ENCODE measurements at regions not wholly inside any gene's neighbourhood (a gene's known extent, or its start where the extent isn't known, plus 50 kb on each side); places are given as distances from the start of the nearest gene placed in this dataset.

DNA sequence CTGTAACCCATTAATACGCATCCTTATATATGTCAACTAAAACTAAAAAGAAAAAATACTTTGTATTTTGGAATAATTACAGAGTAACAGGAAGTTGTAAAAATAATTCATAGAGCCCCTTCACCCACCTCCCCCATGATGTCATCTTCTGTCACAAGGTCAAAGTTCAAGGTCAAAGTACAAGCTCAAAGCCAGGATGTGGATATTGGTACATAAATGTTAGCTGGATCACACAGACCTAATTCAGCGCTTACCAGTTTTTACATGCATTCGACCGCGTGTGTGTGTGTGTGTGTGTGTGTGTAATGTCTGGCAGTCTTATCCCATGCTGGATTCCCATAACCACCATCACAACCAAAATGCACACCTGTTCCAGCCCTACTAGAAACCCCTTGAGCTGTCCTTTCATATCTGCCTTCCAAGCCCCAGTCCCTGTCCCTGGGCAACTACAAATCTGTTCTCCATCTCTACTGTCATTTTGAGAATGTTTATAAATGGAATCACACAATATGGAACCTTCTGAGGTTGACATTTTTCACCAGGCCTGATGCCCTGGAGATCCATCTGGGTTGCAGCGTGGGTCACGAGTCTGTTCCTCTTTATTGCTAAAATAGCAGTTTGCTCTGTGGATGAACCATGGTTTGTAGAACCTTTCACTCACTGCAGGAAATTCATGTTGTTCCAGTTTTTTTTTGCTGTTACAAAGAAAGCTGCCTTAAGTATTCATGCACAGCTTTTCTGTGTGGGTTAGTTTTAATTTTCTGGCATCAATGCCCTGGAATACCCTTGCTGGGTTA lies 153.6 kb upstream of the PITRM1 start:
- TF ChIP-seq, protein P1, sequence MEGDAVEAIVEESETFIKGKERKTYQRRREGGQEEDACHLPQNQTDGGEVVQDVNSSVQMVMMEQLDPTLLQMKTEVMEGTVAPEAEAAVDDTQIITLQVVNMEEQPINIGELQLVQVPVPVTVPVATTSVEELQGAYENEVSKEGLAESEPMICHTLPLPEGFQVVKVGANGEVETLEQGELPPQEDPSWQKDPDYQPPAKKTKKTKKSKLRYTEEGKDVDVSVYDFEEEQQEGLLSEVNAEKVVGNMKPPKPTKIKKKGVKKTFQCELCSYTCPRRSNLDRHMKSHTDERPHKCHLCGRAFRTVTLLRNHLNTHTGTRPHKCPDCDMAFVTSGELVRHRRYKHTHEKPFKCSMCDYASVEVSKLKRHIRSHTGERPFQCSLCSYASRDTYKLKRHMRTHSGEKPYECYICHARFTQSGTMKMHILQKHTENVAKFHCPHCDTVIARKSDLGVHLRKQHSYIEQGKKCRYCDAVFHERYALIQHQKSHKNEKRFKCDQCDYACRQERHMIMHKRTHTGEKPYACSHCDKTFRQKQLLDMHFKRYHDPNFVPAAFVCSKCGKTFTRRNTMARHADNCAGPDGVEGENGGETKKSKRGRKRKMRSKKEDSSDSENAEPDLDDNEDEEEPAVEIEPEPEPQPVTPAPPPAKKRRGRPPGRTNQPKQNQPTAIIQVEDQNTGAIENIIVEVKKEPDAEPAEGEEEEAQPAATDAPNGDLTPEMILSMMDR (IDR thresholded peaks at IDR 0.05): no peak
- no peak for TF ChIP-seq POLR2A (IDR thresholded peaks at IDR 0.05)
